Endodermal cell (in vitro differentiated cells): ENCODE measurements at regions not wholly inside any gene's neighbourhood (a gene's known extent, or its start where the extent isn't known, plus 50 kb on each side); places are given as distances from the start of the nearest gene placed in this dataset.

Source experiments
- DNase-seq: peaks from one replicate; pipeline ENCODE4 v3.0.0-alpha.2; 2017
- H3K27ac ChIP-seq: 2 replicates; pipeline ENCODE4 v1.5.1; 2013; ENCODE audit warnings: mild to moderate bottlenecking, low read depth, low read length, moderate library complexity
- H3K27me3 ChIP-seq: 2 replicates; pipeline ENCODE4 v1.6.1; 2013; ENCODE audit warnings: mild to moderate bottlenecking, low read length, moderate library complexity; ENCODE audit not compliant: insufficient read depth, control insufficient read depth, poor library complexity, severe bottlenecking
- H3K36me3 ChIP-seq: 2 replicates; pipeline ENCODE4 v1.7.0; 2013; ENCODE audit warnings: mild to moderate bottlenecking, low read length, moderate library complexity; ENCODE audit not compliant: control insufficient read depth, insufficient read depth
- H3K4me1 ChIP-seq: one replicate; pipeline ENCODE4 v1.7.0; 2013; ENCODE audit warnings: low read length; ENCODE audit not compliant: control insufficient read depth, insufficient read depth
- H3K4me3 ChIP-seq: 2 replicates; pipeline ENCODE4 v1.5.1; 2013; ENCODE audit warnings: mild to moderate bottlenecking, low read length, moderate library complexity
- H3K9ac ChIP-seq: 2 replicates; pipeline ENCODE4 v1.6.1; 2013; ENCODE audit warnings: mild to moderate bottlenecking, low read length, moderate library complexity; ENCODE audit not compliant: poor library complexity, severe bottlenecking; ENCODE audit errors: extremely low read depth
- H3K9me3 ChIP-seq: 2 replicates; pipeline ENCODE4 v1.6.1; 2013; ENCODE audit warnings: mild to moderate bottlenecking, low read length, moderate library complexity; ENCODE audit not compliant: control insufficient read depth
- H3K27ac Mint-ChIP-seq: 2 replicates; pipeline ENCODE4 v1.8.0; 2020; ENCODE audit warnings: mixed read lengths
- H3K27me3 Mint-ChIP-seq: 2 replicates; pipeline ENCODE4 v1.8.0; 2021; ENCODE audit warnings: mild to moderate bottlenecking, mixed read lengths; ENCODE audit not compliant: insufficient read depth
- H3K36me3 Mint-ChIP-seq: 2 replicates; pipeline ENCODE4 v1.8.0; 2020; ENCODE audit warnings: low read depth, mixed read lengths
- H3K4me1 Mint-ChIP-seq: 2 replicates; pipeline ENCODE4 v1.8.0; 2020; ENCODE audit warnings: mixed read lengths
- H3K4me3 Mint-ChIP-seq: 2 replicates; pipeline ENCODE4 v1.8.0; 2020; ENCODE audit warnings: mild to moderate bottlenecking, moderate library complexity, mixed read lengths
- H3K9me3 Mint-ChIP-seq: 2 replicates; pipeline ENCODE4 v1.8.0; 2020; ENCODE audit warnings: mild to moderate bottlenecking, mixed read lengths
- CTCF ChIP-seq: fragments of 200-600 bp; sonication (generic); conservative IDR thresholded peaks from 2 replicates; pipeline ENCODE4 v1.5.0; 2021; ENCODE audit warnings: antibody characterized with exemption, mild to moderate bottlenecking
- WGBS, 2 experiments: methylation state at CpG; one replicate each; pipeline versions ENCODE4 v1.1.5 to v1.1.7; 2013; ENCODE audit warnings: missing lambda C conversion rate in 2 of 2, mixed read lengths in 1 of 2; ENCODE audit not compliant: insufficient coverage in 1 of 2, insufficient read length in 1 of 2; 5-methylcytosine and 5-hydroxymethylcytosine counted together

- Mint-ChIP-seq H3K9me3 (peaks cover 3% of the 10 kb centered on the region), H3K4me3 (no peak overlapping the region), H3K27me3 (no peaks in the 10 kb centered on the region), H3K4me1 (no peaks in the 10 kb centered on the region), H3K27ac (no peak overlapping the region), H3K36me3 (no peaks in the 10 kb centered on the region)
- Histone ChIP-seq H3K27ac (no peak overlapping the region), H3K36me3 (no peaks in the 10 kb centered on the region), H3K9me3 (peaks cover 3% of the 10 kb centered on the region), H3K27me3 (no peaks in the 10 kb centered on the region), H3K4me3 (no peak overlapping the region), H3K4me1 (no peaks in the 10 kb centered on the region), H3K9ac (no peak overlapping the region)
- no peak for DNase-seq
- TF ChIP-seq CTCF, result no peak
- WGBS, 2 experiments, result 93 to 100% methylated on average over 1 of the region's 2 CpGs
These were observed 73.5 kb downstream of the GP2 start for GRCh38 chr16:20253825-20254224.

GRCh38 chr16:20249211-20249610 is 78.1 kb downstream of the GP2 start:
- no peak overlapping the region for H3K27ac ChIP-seq
- H3K4me1 Mint-ChIP-seq, result peaks cover 2% of the 10 kb centered on the region
- H3K4me1 ChIP-seq, result no peaks in the 10 kb centered on the region
- H3K9ac ChIP-seq, result no peak overlapping the region
- H3K4me3 Mint-ChIP-seq, result no peak overlapping the region
- H3K27me3 ChIP-seq, result peaks cover 22% of the 10 kb centered on the region
- no peak overlapping the region for H3K4me3 ChIP-seq
- TF ChIP-seq CTCF, result no peak
- H3K27me3 Mint-ChIP-seq, result peaks cover 8% of the 10 kb centered on the region
- no peaks in the 10 kb centered on the region for H3K36me3 Mint-ChIP-seq
- WGBS, 2 experiments, result 90 to 91% methylated on average over 1 of the region's 1 CpG
- no peak for DNase-seq
- no peaks in the 10 kb centered on the region for H3K9me3 ChIP-seq
- no peaks in the 10 kb centered on the region for H3K9me3 Mint-ChIP-seq
- H3K27ac Mint-ChIP-seq, result no peak overlapping the region
- no peaks in the 10 kb centered on the region for H3K36me3 ChIP-seq

- H3K4me1 Mint-ChIP-seq, result peaks cover 18% of the 10 kb centered on the region
- no peak for TF ChIP-seq CTCF
- no peaks in the 10 kb centered on the region for H3K9me3 Mint-ChIP-seq
- no peaks in the 10 kb centered on the region for H3K36me3 Mint-ChIP-seq
- Histone ChIP-seq H3K9me3 (no peaks in the 10 kb centered on the region), H3K4me1 (peaks cover 3% of the 10 kb centered on the region), H3K27me3 (peaks cover 32% of the 10 kb centered on the region), H3K36me3 (no peaks in the 10 kb centered on the region), H3K4me3 (no peak overlapping the region), H3K9ac (no peak overlapping the region), H3K27ac (no peak overlapping the region)
- H3K27me3 Mint-ChIP-seq, result peaks cover 18% of the 10 kb centered on the region
- 95% methylated on average over 3 of the region's 3 CpGs; no CpG with 5 or more reads in 1 of the 2 experiments for WGBS, 2 experiments
- H3K27ac Mint-ChIP-seq, result no peak overlapping the region
- no peak for DNase-seq
- no peak overlapping the region for H3K4me3 Mint-ChIP-seq
These were observed 80.2 kb downstream of the GP2 start for GRCh38 chr16:20247076-20247475.
